ENCODE measurements at regions not wholly inside any gene's neighbourhood (a gene's known extent, or its start where the extent isn't known, plus 50 kb on each side); places are given as distances from the start of the nearest gene placed in this dataset.

DNA sequence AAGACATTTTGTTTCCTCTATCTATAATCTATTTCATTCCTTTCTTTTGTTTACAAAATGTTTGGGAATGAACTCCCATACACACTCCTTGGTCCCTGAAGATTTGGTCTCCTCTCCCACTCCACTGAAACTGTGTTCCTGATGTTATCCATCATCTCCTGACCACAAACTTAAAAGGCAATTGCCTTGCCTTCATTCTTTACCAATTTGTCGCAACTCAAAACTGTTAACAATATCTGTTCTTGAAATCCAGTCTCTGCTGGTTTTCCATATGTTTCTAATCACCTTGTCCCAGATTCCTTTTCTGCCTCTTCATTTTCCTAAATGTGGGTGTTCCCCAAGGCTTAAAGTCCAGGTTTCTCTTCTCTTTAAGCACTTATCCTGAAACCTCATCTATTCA, 262.2 kb upstream of the TTC29 start:
- TF ChIP-seq POLR2A (IDR thresholded peaks at IDR 0.05; ENCODE audit: low read depth, low read length) (no peak), POLR2AphosphoS5 (IDR thresholded peaks at IDR 0.05; ENCODE audit: low read depth, low read length) (no peak)

Data from GM12892 (cell line).